ENCODE measurements at regions not wholly inside any gene's neighbourhood (a gene's known extent, or its start where the extent isn't known, plus 50 kb on each side); places are given as distances from the start of the nearest gene placed in this dataset.

DNA sequence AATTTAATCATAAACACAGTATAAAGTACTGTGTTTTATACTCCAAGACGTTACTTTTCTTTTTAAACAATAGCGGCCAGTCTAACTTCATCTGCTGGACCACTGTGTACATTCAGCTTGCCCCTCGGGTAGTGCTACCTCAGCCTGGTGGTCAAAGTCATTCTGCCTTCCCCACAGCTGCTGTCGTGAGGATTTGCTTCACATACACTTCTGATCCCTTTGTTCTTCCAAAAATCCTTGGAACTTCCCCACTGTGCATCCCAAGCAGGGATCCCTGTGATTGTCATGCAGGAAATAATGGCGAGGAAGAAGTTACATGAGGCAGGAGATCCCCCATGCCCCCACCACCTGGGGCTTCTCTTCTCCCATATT, 234.9 kb upstream of the STARD13 start:
- DNase-seq: no peak

DNA sequence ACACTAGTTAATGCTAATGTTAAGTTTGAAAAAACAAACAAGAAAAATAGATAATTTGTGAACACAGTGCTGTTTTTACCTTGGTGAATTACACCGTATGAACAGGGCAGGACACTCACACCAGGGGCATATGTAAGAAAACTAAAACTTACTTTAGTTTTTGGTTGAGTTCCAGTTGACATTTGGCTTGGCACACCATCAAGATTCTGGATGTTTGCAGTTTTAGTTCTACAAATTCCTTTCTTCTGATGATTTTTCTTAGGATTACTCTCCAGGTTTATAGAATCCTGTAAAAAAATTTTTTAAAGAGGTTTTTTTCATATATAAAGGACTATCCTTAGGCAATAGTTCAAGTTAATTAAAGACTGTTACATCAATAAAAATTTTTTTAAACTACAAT, 238.5 kb upstream of the STARD13 start:
- no peak for DNase-seq

DNA sequence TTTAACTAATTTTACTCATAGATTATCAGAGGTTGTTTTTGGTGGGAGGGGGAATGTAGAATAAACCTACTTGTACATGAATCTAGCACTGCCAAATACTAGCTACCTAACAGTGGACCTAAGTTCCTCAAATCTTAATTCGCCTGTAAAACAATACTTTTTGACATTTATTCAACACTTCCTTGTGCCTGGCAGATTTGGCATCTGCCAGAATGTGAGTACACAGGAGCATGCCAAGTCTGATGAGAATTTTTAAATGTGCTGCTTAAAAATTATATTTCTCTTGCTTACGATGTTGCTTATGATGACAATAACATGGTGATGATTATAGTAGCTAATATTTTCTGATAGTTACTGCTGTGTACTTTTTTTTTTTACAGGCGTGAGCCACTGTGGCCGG, 240.2 kb upstream of the STARD13 start:
- DNase-seq: no peak

DNA sequence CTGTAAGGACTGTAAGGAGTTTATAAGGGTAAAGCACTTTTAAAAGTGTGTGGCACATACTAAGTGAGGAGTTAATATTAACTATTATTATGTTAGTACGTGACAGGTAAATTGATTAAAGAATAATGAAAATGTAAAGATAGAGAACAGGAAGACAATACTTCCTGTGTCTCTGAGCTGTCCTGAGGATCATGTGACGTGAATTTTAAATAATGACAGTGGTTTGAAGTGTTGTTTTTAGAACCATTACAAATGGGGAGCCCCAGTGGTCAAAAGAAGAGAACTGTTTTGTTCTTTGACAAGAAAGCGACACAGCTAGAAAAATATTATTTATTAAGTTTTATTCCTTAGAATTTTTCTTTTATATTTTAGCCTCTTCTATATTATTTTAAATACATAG, 241.2 kb upstream of the STARD13 start:
- DNase-seq: no peak

DNA sequence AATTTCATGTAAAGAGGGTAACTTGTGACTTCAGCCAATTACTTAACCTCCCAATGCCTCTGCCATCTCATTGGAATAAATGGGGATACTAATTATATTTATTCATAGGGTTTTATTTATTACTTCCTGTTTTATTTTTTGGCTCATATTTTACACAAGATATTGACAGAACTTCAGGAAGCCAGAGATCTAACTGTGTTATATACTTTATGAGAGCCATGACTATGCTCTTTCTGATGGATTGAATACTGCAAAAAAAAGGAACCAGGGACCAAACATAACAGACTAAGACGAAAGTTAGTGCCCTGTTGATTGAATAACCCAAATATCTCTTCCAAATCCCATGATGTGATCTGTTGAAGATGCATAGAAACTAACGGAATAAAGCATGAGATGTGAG, 243.3 kb upstream of the STARD13 start:
- DNase-seq: no peak

DNA sequence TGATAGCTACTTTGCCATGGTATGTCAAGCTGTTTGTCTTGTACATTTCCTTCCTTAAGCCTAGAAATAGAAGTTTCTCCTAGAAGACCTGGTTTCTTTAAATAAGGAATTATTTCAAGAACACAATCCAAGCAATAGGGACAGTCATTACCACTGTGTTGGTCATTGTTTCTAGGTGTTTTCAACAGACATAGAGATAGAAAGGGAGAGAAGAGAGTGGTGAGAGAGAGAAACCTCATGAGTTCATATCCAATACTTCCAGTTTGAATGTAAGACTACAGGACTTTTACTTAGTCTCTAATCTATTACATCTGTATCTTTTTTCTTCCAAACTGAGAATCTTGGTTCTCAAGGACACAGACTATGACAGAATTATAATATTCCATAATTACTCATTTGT, 245.9 kb upstream of the STARD13 start:
- no peak for DNase-seq

DNA sequence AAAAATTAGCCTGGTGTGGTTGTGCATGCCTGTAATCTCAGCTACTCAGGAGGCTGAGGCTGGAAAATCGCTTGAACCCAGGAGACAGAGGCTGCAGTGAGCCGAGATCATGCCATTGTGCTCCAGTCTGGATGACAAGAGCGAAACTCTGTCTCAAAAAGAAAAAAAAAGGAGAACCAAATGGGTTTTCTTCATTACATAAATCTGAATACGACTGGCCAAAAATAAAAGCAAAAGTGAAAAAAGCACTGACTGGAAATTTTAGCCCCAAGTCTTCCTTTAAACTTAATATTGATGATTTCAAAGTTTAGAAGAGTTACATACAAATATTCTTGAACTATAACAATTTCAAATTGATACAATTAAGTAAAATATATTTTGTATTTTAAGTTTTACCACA, 249.5 kb upstream of the STARD13 start:
- DNase-seq: no peak

DNA sequence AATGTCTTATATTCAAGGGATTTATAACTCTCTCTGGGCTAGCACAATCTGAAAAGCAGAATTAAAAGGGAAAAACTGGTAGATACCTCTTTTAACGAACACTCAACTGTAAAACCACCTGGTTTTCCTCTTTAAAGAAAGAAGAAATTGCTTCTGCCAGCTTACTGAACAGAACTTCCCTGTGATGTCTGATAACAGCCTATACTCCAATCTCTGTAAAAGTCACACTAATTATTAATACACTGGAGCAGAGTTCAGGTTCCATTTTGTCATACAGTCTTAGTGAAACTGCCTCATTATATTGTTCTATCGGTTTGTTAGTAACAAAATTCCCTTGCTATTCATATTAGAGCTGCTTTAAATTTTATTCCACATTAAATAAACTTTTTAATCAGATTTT, 251.0 kb upstream of the STARD13 start:
- DNase-seq: no peak

DNA sequence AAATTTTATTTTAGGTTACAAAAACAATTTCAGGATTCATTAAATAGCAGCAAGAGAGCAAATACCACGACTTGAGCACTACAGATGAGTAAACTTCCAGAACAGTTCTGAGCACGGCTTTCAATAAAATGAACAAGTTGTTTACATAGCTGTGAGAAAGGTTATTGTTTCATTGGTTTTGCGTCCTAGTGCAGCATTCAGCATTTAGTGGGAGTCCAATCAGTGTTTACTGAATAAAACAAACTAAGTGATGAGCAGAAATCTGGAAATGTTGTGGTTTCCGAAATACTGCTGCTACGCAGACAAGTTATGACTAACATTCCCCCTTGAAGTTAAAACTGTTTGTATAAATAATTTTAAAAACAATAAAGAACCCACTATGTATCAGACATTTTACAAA, 251.5 kb upstream of the STARD13 start:
- DNase-seq: no peak

DNA sequence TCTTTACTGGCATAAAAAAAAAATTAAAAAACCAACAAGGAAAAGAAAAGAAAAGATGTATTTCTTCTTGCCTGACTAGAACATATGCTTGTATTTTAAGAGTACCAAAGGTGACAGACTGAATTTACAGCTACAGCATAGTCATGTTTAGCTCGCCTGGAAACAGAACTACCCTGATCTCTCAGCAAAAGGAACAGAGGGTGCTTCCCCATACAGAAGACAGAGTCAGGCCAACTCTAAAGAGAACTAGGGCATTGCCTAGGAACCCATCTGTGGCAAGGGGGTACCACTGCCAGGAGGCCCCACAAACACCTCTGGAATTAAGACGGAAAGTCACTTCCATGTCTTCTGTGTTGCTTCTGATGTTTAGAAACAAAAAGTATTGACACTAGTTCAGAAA, 252.1 kb upstream of the STARD13 start:
- DNase-seq: no peak

DNA sequence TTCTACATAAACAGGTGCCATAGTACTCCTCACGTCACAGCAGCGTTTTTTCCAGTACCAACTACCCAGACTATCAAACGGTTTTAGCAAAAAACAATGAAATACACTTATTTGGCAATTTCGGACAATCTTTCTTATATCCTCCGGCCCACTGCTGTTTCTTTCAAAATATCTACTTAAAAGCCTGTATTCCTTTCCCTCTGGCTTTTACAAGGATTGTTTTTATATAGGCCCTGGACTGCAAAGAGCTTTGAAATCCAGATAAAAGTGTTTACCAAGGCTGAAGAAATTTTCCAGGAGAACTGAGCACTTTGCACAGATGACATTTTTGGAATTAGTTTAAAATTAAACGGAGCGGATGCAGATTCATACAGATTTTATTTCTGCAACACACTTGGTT, 255.9 kb upstream of the STARD13 start:
- no peak for DNase-seq

DNA sequence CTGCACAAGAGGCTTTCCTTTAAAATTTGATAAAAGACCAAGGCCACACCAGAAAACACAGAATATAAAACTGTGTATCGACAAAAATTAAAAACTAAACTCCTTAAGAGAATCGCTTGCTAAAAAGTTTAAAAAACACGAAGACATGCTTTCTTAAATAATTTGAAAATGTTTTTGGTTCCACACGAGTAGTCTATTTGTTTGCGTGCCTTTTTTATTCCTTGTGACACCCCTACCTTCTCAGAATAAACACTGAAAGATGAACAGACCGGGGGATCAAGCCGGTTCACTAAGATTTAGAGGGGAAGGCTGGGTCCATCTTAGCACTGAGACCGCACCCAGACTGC, 256.4 kb upstream of the STARD13 start:
- DNase-seq: no peak

DNA sequence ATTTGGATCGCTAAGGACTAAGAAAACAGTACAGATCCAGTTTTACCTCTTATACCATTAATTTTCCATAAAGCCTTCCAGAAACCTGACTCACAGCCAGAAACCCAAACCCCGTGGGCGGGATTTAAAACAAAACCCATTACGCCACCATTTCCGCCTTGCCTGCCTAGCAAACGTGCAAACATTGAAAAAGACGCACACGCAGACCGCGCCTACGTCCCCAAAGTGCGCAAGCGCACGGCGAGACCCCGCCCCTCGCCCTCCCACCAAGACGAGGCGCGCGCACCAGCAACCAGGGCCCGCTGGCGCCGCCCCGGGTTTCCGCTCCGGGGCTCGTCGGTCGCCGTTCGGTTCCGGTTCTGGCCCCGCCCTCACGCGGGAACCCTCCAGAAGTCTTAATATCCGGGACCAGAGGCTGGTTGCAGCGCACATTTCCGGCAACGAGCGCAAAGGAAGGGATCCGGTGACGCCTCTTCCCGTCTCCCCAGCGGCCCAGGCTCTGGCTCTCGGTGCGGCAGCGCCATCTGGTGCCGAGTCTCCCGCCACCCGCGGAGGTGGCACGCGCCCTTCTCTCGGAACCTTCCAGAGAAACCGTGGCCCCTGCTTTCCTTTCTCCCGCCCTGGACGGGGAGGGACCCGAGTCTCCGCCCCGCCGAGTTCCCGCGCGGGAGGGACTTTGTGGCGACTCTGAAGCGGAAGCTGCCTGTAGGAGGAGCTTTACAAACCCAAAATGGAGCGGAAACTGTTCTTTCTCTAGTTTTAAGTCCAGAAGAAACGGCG, 256.9 kb upstream of the STARD13 start:
- peak; percentile 97 to 99 for DNase-seq

DNA sequence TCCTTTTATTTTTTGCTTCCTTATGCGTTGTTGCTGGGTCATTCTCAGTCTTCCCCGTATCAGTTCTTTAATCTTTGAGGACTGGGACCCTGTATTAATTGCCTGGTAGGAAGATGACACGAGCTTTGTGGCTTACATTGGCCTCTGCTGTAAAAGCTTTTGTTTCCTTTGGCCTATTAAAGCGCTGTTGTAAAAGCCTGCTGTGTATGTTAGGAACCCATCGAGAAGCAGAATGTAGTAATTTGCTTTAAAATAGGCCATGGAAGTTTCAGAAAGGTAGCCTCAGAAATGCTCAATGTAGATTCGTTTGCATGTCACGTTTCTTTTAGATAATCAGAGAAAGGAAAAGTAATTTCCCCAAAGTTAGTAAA, 257.5 kb upstream of the STARD13 start:
- no peak for DNase-seq

DNA sequence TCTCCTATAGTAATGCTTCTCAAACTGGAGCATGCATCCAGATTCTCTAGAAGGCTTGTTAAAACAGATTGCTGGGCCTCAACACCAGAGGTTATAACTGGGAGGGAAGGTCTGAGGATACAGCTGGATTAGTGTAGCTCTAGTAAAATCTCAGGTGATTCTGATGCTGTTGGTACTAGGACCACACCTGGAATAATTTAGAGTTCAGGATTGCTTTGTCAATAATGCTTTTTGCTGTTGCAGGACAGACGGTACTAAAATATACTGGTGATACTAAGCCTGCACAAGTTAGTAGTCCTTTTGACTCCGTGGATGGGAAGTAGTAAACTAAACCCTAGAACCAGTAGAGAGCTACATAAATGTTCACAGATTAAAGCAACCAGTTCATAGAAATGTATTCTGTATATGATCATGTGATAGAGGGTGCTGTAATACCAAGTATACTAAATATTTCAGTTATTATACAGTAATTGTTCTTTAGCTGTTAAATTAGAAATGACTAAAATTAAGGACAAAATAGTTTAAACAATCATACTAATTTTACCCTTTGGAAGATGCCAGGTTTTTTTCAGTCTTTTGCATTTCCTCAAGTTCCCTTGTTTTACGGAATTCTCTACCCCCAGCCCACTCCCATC, 258.2 kb upstream of the STARD13 start:
- DNase-seq: no peak

DNA sequence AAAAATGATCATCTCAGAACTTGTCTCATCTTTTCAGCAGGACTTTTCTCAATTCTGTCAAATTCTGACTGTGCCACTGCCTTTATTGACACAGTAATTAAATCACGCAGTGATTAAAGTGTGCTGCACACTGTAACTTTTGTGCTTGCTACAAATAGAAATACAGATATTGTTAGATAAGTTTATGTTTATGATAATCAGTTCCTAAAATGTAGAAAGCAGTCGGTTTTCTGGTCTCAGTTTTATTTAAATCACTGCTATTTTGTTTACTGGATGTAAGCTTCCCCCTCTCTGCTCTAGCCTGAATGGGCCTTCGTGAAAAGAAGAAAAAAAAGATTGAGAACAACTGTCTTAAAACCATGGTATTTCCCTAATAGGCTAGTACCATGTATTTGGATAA, 258.8 kb upstream of the STARD13 start:
- DNase-seq: no peak

DNA sequence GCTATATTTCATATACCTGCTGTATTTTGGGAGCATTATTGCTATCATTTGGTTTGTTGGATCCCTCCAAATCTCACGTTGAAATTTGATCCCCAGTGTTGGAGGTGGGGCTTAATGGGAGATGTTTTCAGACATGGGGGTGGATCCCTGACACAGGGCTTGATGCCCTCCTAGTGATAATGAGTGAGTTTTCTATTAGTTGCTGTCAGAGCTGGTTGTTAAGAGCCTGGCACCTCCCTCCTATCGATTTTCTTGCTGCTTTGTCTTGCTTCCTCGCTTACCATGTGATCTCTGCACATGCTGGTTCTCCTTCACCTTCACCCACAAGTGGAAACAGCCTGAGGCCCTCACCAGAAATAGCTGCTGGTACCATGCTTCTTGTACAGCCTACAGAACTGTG, 259.9 kb upstream of the STARD13 start:
- DNase-seq: no peak

DNA sequence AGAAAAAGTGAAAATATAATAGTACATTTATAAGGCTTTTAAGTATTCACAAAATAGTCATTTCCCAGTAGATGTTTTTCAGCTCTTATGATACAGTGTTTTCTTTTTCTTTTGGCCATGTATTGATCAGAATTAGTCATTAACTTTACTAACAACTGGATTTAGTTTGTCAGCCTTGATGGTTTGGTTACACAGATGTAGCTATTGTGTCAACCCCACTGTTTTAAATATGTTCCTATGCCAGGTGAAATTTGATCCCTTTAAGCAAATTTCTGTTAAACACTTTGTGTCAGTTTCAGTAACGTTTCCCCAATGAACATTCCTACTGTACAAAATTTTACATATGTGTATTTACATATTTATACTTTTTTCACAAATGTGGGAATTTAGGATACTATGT, 261.5 kb upstream of the STARD13 start:
- DNase-seq: no peak

DNA sequence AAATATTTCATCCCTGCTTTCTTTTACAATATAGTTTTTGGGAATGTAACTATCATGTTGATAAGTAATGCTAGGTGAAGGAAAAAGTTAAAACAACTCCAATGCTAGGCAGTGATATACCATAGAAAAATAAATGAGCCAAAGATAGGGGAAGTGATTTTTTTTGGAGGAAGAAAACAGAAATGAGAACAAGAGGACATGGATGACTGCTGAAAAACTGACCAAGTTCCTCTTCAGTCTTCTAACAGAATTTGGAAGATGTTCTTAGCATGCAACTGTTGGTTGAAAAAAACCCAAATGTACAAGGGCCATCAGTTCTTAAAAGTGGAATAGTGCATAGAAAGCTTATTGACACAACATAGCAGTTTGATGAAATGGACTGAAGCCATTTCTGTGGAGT, 262.5 kb upstream of the STARD13 start:
- DNase-seq: no peak

DNA sequence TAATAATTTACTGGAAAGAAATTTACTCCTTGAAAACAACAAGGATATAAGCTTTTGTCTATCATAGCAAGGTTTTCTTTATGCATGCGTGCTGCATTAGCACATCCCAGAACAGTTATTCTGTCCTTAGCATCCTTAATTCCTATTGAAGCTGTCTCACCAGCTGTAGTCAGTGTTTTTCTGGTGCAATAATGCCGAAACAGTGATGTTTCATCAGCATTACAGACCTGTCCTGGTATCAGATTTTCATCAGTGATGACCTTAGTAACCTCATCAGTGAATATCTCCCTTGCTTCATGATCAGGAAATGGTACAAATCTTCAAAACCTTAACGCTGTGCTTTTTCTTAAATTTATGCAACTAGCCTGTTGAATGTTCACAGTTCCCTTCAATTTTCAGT, 264.7 kb upstream of the STARD13 start:
- DNase-seq: no peak

DNA sequence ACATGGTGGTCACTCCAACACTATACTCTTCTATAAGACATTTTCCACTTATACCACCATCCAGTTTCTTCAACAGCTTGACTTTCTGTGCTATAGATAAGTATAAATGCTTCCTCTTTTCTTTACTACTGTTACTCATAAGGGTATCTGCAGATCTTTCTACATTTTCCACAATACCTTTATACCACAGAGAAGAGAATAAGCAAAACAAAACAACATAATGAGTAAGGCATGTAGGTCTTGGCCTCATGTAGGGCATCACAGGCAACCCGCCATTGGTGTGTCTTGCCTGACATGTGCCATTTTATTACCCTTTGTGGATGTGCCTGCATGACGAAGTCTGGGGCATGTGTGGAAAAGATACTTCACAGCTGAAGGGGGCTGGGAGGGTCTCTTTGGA, 265.3 kb upstream of the STARD13 start:
- DNase-seq: no peak

DNA sequence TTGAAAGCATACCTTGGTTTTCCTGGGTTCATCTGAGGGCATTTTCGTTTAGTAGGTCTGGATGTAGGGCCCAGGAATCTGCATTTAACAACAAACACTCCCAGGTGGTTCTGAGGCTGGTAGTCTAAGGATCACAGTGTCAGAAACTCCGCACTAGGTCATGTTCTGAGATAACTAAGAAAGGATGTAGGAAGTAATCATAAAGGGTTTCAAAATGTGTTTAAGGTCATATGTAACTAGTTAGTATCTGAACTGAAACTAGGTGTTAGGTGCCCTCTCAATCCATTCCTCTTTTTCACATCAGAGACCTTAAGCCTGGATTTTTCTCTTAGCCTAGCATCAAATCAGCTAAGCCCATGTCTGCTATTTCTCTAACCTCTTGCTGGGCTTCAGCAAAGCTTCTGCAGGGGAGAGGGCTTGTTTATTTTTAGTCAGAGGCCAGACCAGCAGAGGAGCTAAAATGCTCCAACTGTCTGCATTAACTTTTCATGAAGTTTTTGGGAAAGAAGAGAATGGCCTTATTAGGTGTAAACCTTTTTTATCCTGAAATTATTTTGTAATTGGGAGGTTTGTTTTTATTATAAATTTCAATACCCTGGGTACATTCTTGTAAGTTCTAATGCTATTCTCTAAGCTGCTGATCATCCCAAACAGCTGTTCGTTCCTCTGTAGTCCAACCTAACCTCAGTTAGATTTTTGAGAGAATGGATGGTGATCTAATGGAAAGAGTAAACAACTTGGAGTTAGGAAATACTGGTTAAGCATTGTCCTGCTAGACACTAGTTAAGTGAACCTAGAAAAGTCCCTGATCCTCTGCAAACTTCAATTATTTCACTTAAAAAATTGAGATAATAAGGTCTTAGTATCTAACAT, 262.8 kb upstream of the RFC3 start:
- no peak for DNase-seq

DNA sequence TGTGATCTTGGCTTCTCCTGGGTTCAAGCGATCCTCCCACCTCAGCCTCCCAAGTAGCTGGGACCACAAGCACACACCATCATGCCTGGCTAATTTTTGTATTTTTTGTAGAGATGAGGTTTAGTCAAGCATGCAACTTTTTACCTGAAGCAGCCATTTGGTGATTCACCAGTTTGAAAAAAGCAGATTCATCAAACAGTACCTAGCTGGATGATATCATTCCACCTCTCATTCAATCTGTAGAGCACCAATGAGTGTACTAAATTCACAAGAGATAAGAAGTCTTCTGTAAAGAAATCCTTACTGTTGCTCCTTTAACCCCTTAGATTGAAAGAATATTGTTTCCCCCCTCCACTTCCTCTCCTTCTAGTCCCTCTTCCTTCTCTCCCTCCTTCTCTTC, 261.1 kb upstream of the RFC3 start:
- no peak for DNase-seq

DNA sequence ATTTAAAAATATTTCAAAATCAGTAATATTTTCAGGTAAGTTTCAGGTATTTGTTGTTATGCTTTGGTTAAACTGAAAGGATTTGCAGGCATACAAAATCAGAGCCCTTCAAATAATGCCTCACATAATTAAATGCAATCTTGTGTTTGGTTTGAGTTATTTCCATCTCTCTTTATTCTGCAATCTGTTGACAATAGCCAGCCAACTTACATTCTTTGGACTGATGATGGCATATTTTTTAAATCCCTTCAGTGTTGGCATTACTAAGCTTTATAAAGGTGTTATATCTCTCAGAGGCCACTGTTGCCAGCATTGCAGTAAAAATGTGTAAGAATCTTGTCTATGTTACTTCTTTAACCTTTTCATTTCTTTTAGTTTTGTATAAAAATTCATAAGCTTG, 257.2 kb upstream of the RFC3 start:
- no peak for DNase-seq

All from stimulated activated CD4-positive, alpha-beta T cell treated with anti-CD3 and anti-CD28 coated beads, Interleukin-2, amount 100 ng/mL, for 24 hours (primary cell).